ENCODE measurements at regions not wholly inside any gene's neighbourhood (a gene's known extent, or its start where the extent isn't known, plus 50 kb on each side); places are given as distances from the start of the nearest gene placed in this dataset.

DNA sequence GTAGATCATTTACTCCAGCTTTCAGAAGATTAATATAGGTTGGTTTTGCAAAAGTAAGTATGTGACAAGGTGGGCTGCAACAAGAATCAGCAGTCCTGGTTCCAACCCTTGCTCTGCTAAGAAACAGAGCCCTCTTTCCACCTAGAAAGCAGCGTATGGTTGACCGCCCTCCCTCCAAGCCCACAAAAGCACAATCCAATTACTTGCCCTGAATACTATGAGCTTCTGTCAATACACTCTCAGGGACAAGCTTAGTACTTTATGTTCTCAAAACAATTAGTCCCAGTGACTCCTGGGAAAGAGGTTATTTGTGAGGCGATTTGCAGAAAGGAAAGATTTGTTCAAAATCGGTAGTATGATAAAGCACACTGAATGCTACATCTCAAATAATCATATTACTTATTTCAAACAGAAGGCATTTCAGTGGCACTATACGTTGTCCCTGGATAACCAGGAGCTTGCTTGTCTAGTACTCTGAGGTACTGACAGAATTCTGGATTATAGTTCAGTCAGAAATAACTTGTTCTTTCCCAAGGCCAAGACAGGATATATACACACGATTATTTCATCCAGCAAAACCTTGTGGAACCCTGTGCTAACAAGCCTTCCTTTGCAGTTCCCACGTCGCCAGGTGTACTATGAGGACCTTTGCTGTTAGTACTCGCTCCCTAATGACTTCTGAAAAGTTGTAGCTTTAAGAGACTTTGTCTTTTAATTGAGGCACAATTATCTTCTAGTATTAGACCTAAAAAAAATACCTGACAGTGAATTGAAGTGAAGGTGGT is 96.9 kb upstream of the ADTRP start:
- no peak overlapping the region for H3K4me3 ChIP-seq
- intact Hi-C loops (cut with DNase I), result no loop called here
- no peaks in the 10 kb centered on the region for H3K9me3 ChIP-seq
- no peak for DNase-seq
- no peaks in the 10 kb centered on the region for H3K4me1 ChIP-seq
- H3K36me3 ChIP-seq, result no peaks in the 10 kb centered on the region
- TF ChIP-seq, protein P1, sequence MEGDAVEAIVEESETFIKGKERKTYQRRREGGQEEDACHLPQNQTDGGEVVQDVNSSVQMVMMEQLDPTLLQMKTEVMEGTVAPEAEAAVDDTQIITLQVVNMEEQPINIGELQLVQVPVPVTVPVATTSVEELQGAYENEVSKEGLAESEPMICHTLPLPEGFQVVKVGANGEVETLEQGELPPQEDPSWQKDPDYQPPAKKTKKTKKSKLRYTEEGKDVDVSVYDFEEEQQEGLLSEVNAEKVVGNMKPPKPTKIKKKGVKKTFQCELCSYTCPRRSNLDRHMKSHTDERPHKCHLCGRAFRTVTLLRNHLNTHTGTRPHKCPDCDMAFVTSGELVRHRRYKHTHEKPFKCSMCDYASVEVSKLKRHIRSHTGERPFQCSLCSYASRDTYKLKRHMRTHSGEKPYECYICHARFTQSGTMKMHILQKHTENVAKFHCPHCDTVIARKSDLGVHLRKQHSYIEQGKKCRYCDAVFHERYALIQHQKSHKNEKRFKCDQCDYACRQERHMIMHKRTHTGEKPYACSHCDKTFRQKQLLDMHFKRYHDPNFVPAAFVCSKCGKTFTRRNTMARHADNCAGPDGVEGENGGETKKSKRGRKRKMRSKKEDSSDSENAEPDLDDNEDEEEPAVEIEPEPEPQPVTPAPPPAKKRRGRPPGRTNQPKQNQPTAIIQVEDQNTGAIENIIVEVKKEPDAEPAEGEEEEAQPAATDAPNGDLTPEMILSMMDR (IDR thresholded peaks at IDR 0.05), result no peak
- ATAC-seq, result no peak
- no peaks in the 10 kb centered on the region for H3K27me3 ChIP-seq (ENCODE audit: low read depth)
- H3K27ac ChIP-seq, result no peak overlapping the region

GRCh38 chr6:11869672-11870340 is 91.2 kb upstream of the ADTRP start:
- no peaks in the 10 kb centered on the region for H3K36me3 ChIP-seq
- peak in 1 of 2 donors; percentile 28 for ATAC-seq
- TF ChIP-seq, protein P1 (IDR thresholded peaks at IDR 0.05), result no peak
- H3K9me3 ChIP-seq, result no peaks in the 10 kb centered on the region
- H3K4me1 ChIP-seq, result peaks cover 10% of the 10 kb centered on the region
- DNase-seq, result no peak
- no peaks in the 10 kb centered on the region for H3K27me3 ChIP-seq (ENCODE audit: low read depth)
- H3K4me3 ChIP-seq, result no peak overlapping the region
- H3K27ac ChIP-seq, result no peak overlapping the region
- intact Hi-C loops (cut with DNase I), result no loop called here

DNA sequence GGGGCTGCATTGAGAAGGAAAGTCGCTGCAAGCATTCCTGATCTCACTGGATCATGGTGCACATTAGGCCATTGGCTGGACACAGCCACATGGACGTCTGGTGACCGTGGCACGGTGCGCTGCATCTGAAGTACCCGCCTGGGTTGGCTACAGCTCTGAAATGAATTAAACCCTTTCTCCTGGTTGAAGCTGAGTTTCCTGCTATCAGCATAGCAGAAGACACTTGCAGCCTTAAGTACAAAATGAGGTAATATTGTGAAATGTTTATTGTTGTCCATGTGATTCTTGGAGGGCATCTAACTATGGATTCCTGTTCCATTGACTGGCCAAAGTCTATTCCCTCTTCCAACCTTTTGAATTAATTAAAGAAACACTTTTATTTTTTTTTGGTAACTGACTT is 89.8 kb upstream of the ADTRP start:
- intact Hi-C loops (cut with DNase I), result no loop called here
- no peaks in the 10 kb centered on the region for H3K36me3 ChIP-seq
- no peak overlapping the region for H3K27ac ChIP-seq
- TF ChIP-seq, protein P1 (IDR thresholded peaks at IDR 0.05), result no peak
- ATAC-seq, result no peak
- DNase-seq, result no peak
- peaks cover 10% of the 10 kb centered on the region for H3K4me1 ChIP-seq
- H3K4me3 ChIP-seq, result no peak overlapping the region
- H3K9me3 ChIP-seq, result no peaks in the 10 kb centered on the region
- H3K27me3 ChIP-seq (ENCODE audit: low read depth), result no peaks in the 10 kb centered on the region

GRCh38 chr6:11865680-11866300 is 87.2 kb upstream of the ADTRP start:
- intact Hi-C loops (cut with DNase I), result no loop called here
- no peak overlapping the region for H3K27ac ChIP-seq
- ATAC-seq, result no peak
- H3K4me3 ChIP-seq, result no peak overlapping the region
- peaks cover 10% of the 10 kb centered on the region for H3K4me1 ChIP-seq
- H3K36me3 ChIP-seq, result no peaks in the 10 kb centered on the region
- H3K27me3 ChIP-seq (ENCODE audit: low read depth), result no peaks in the 10 kb centered on the region
- no peak for DNase-seq
- TF ChIP-seq, protein P1 (IDR thresholded peaks at IDR 0.05), result no peak
- H3K9me3 ChIP-seq, result no peaks in the 10 kb centered on the region

GRCh38 chr6:11858439-11858838 is 79.8 kb upstream of the ADTRP start:
- DNase-seq (no peak), ATAC-seq (no peak)
- intact Hi-C loops (cut with DNase I), result no loop called here
- TF ChIP-seq, protein P1 (IDR thresholded peaks at IDR 0.05), result no peak
- Histone ChIP-seq H3K27me3 (ENCODE audit: low read depth) (no peaks in the 10 kb centered on the region), H3K27ac (no peak overlapping the region), H3K4me1 (peaks cover 10% of the 10 kb centered on the region), H3K36me3 (no peaks in the 10 kb centered on the region), H3K9me3 (no peaks in the 10 kb centered on the region), H3K4me3 (no peak overlapping the region)
